ENCODE measurements at regions not wholly inside any gene's neighbourhood (a gene's known extent, or its start where the extent isn't known, plus 50 kb on each side); places are given as distances from the start of the nearest gene placed in this dataset.

GRCh38 chr20:19867074-19867473, 109.0 kb downstream of the RIN2 start:
- H3K27me3 ChIP-seq (replicated peaks in 1 of 4; ENCODE audit: control extremely low read depth in 1 of 4, control insufficient read depth in 3 of 4, insufficient read depth in 4 of 4, low read length in 3 of 4), result no peaks in the 10 kb centered on the region
- no peaks in the 10 kb centered on the region for H4K20me1 ChIP-seq (ENCODE audit: control insufficient read depth, insufficient read depth, low read length, poor library complexity, severe bottlenecking)
- Mint-ChIP-seq H3K9me3 (ENCODE audit: insufficient read depth) (no peaks in the 10 kb centered on the region), H3K4me1 (no peaks in the 10 kb centered on the region), H3K27me3 (peaks cover 4% of the 10 kb centered on the region), H3K27ac (no peak overlapping the region), H3K4me3 (no peak overlapping the region)
- ATAC-seq (ENCODE audit: low read depth) (no peak), DNase-seq (no peak)
- CTCF ChIA-PET, result interaction anchor here (0.9 kb wide), 1 partner anchor 70 kb away, joined by 3 read pairs; no protein-coding TSS in a partner anchor
- H3K36me3 ChIP-seq (replicated peaks in 1 of 2; ENCODE audit: control extremely low read depth in 1 of 2, control insufficient read depth in 1 of 2, extremely low read depth in 1 of 2, insufficient read depth in 2 of 2, low read length in 1 of 2), result no peaks in the 10 kb centered on the region
- H3K27ac ChIP-seq (ENCODE audit: low read length in 2 of 2), result no peak overlapping the region
- POLR2A ChIA-PET, result no interaction called here
- WGBS (ENCODE audit: insufficient coverage), result 100% methylated on average over 2 of the region's 2 CpGs
- TF ChIP-seq CTCF (IDR thresholded peaks at IDR 0.05), result no peak
- no peak for TF ChIP-seq EZH2 (IDR thresholded peaks at IDR 0.05; ENCODE audit: borderline replicate concordance, insufficient read depth, low read depth, low read length, poor library complexity, severe bottlenecking)
- H2AFZ ChIP-seq (ENCODE audit: insufficient read depth, low read depth, low read length, poor library complexity, severe bottlenecking), result no peak overlapping the region
- H3K9ac ChIP-seq (ENCODE audit: low read length), result no peak overlapping the region
- intact Hi-C loops (cut with micrococcal nuclease), result no loop called here
- no peaks in the 10 kb centered on the region for H3K4me1 ChIP-seq (ENCODE audit: control insufficient read depth in 2 of 2, insufficient read depth in 2 of 2, low read length in 2 of 2)
- peaks cover 0 to 5% (median 2%) of the 10 kb centered on the region in 3 donors for H3K9me3 ChIP-seq (ENCODE audit: control extremely low read depth in 1 of 3, control insufficient read depth in 2 of 3, insufficient read depth in 1 of 3, low read length in 2 of 3)
- no peak overlapping the region for H3K4me2 ChIP-seq (replicated peaks; ENCODE audit: low read depth, low read length, poor library complexity, severe bottlenecking)
- H3K4me3 ChIP-seq (ENCODE audit: control extremely low read depth in 1 of 5, extremely low read depth in 1 of 5, insufficient read depth in 1 of 5, low read depth in 2 of 5, low read length in 4 of 5), result no peak overlapping the region
- H3K79me2 ChIP-seq (ENCODE audit: control insufficient read depth, insufficient read depth, low read length), result no peaks in the 10 kb centered on the region

- no peak overlapping the region for H3K27ac ChIP-seq (ENCODE audit: low read length in 2 of 2)
- TF ChIP-seq CTCF (IDR thresholded peaks at IDR 0.05) (no peak), EZH2 (IDR thresholded peaks at IDR 0.05; ENCODE audit: borderline replicate concordance, insufficient read depth, low read depth, low read length, poor library complexity, severe bottlenecking) (no peak)
- no peaks in the 10 kb centered on the region for H3K4me1 ChIP-seq (ENCODE audit: control insufficient read depth in 2 of 2, insufficient read depth in 2 of 2, low read length in 2 of 2)
- no peak overlapping the region for H3K9ac ChIP-seq (ENCODE audit: low read length)
- Mint-ChIP-seq H3K4me1 (no peaks in the 10 kb centered on the region), H3K4me3 (no peak overlapping the region), H3K27ac (no peak overlapping the region), H3K27me3 (peaks cover 4% of the 10 kb centered on the region), H3K9me3 (ENCODE audit: insufficient read depth) (no peaks in the 10 kb centered on the region)
- no peak overlapping the region for H3K4me2 ChIP-seq (replicated peaks; ENCODE audit: low read depth, low read length, poor library complexity, severe bottlenecking)
- H3K79me2 ChIP-seq (ENCODE audit: control insufficient read depth, insufficient read depth, low read length), result no peaks in the 10 kb centered on the region
- H3K36me3 ChIP-seq (replicated peaks in 1 of 2; ENCODE audit: control extremely low read depth in 1 of 2, control insufficient read depth in 1 of 2, extremely low read depth in 1 of 2, insufficient read depth in 2 of 2, low read length in 1 of 2), result no peaks in the 10 kb centered on the region
- DNase-seq (no peak), ATAC-seq (ENCODE audit: low read depth) (no peak)
- ChIA-PET CTCF (no interaction called here), POLR2A (no interaction called here)
- peaks cover 0 to 5% (median 3%) of the 10 kb centered on the region in 3 donors for H3K9me3 ChIP-seq (ENCODE audit: control extremely low read depth in 1 of 3, control insufficient read depth in 2 of 3, insufficient read depth in 1 of 3, low read length in 2 of 3)
- 64% methylated on average over 12 of the region's 13 CpGs for WGBS (ENCODE audit: insufficient coverage)
- H3K4me3 ChIP-seq (ENCODE audit: control extremely low read depth in 1 of 5, extremely low read depth in 1 of 5, insufficient read depth in 1 of 5, low read depth in 2 of 5, low read length in 4 of 5), result no peak overlapping the region
- no peaks in the 10 kb centered on the region for H3K27me3 ChIP-seq (replicated peaks in 1 of 4; ENCODE audit: control extremely low read depth in 1 of 4, control insufficient read depth in 3 of 4, insufficient read depth in 4 of 4, low read length in 3 of 4)
- intact Hi-C loops (cut with micrococcal nuclease), result no loop called here
- no peaks in the 10 kb centered on the region for H4K20me1 ChIP-seq (ENCODE audit: control insufficient read depth, insufficient read depth, low read length, poor library complexity, severe bottlenecking)
- no peak overlapping the region for H2AFZ ChIP-seq (ENCODE audit: insufficient read depth, low read depth, low read length, poor library complexity, severe bottlenecking)
These were observed 109.9 kb downstream of the RIN2 start for GRCh38 chr20:19867940-19868371.
